HG02623 (cell line): ENCODE measurements at regions not wholly inside any gene's neighbourhood (a gene's known extent, or its start where the extent isn't known, plus 50 kb on each side); places are given as distances from the start of the nearest gene placed in this dataset.

ENCODE experiments used
- ATAC-seq: cut with Tn5 transposase; IDR thresholded peaks from one replicate; pipeline ENCODE4 v1.9.1; 2021; ENCODE audit warnings: moderate library complexity; ENCODE audit not compliant: unreplicated experiment

GRCh38 chr4:184310881-184311709 lies 93.4 kb upstream of the ENPP6 start:
- ATAC-seq, result no peak

- no peak for ATAC-seq
Measured at GRCh38 chr4:184310171-184310567, 92.5 kb upstream of the ENPP6 start.

- no peak for ATAC-seq
Measured at GRCh38 chr4:184309241-184310170, 91.8 kb upstream of the ENPP6 start.

- no peak for ATAC-seq
Measured at GRCh38 chr4:184306949-184307348, 89.3 kb upstream of the ENPP6 start.

- ATAC-seq, result no peak
Measured at GRCh38 chr4:184306470-184306869, 88.8 kb upstream of the ENPP6 start.

- no peak for ATAC-seq
Measured at GRCh38 chr4:184300816-184301215, 83.1 kb upstream of the ENPP6 start.

- ATAC-seq, result no peak
Measured at GRCh38 chr4:184298254-184298653, 80.6 kb upstream of the ENPP6 start.

GRCh38 chr4:184295206-184295605 lies 77.5 kb upstream of the ENPP6 start:
- ATAC-seq, result no peak

- ATAC-seq, result no peak
Measured at GRCh38 chr4:184294606-184295133, 77.0 kb upstream of the ENPP6 start.

- ATAC-seq, result no peak
Measured at GRCh38 chr4:184293552-184293951, 75.9 kb upstream of the ENPP6 start.

- ATAC-seq, result no peak
Measured at GRCh38 chr4:184292877-184293276, 75.2 kb upstream of the ENPP6 start.

GRCh38 chr4:184292465-184292867 lies 74.8 kb upstream of the ENPP6 start:
- ATAC-seq, result no peak

- ATAC-seq, result no peak
Measured at GRCh38 chr4:184289179-184289535, 71.5 kb upstream of the ENPP6 start.

- peak; percentile 60 for ATAC-seq
Measured at GRCh38 chr4:184288451-184289178, 70.9 kb upstream of the ENPP6 start.

- no peak for ATAC-seq
Measured at GRCh38 chr4:184287697-184288255, 70.1 kb upstream of the ENPP6 start.

- no peak for ATAC-seq
Measured at GRCh38 chr4:184286358-184286757, 68.7 kb upstream of the ENPP6 start.

- no peak for ATAC-seq
Measured at GRCh38 chr4:184284742-184285141, 67.1 kb upstream of the ENPP6 start.

- ATAC-seq, result no peak
Measured at GRCh38 chr4:184284336-184284690, 66.6 kb upstream of the ENPP6 start.

- ATAC-seq, result no peak
Measured at GRCh38 chr4:184283659-184284335, 66.1 kb upstream of the ENPP6 start.
